ENCODE measurements at regions not wholly inside any gene's neighbourhood (a gene's known extent, or its start where the extent isn't known, plus 50 kb on each side); places are given as distances from the start of the nearest gene placed in this dataset.

DNA sequence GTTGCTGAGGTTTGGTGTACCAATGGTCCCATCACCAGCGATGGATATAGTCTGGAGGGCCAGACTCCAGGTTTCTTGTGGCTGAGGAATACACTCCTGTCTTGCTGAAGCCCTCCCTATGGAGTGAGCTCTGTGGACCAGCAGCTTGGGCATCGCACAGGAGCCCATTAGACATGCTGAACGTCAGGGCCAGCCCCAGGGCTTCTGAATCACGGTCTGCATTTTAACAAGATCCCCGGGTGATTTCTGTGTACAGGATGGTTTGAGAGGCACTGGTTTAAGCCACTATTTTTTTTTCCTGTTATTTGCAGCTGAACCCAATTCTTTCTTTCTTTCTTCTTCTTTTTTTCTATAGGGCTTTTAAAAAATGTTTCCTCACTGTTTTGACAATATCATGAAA is 69.5 kb upstream of the XCR1 start:
- TF ChIP-seq, protein P1, sequence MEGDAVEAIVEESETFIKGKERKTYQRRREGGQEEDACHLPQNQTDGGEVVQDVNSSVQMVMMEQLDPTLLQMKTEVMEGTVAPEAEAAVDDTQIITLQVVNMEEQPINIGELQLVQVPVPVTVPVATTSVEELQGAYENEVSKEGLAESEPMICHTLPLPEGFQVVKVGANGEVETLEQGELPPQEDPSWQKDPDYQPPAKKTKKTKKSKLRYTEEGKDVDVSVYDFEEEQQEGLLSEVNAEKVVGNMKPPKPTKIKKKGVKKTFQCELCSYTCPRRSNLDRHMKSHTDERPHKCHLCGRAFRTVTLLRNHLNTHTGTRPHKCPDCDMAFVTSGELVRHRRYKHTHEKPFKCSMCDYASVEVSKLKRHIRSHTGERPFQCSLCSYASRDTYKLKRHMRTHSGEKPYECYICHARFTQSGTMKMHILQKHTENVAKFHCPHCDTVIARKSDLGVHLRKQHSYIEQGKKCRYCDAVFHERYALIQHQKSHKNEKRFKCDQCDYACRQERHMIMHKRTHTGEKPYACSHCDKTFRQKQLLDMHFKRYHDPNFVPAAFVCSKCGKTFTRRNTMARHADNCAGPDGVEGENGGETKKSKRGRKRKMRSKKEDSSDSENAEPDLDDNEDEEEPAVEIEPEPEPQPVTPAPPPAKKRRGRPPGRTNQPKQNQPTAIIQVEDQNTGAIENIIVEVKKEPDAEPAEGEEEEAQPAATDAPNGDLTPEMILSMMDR (IDR thresholded peaks at IDR 0.05): no peak
- TF ChIP-seq POLR2A (IDR thresholded peaks at IDR 0.05): no peak
